DND-41 (cell line): ENCODE measurements at regions not wholly inside any gene's neighbourhood (a gene's known extent, or its start where the extent isn't known, plus 50 kb on each side); places are given as distances from the start of the nearest gene placed in this dataset.

ENCODE experiments used
- ATAC-seq: fragments of 200-7000 bp; cut with Tn5 transposase; 3 replicates; pipeline ENCODE4 v1.9.1; 2021; ENCODE audit warnings: low read depth; ENCODE audit not compliant: insufficient read depth
- DNase-seq: peaks from one replicate; pipeline ENCODE4 v3.0.0-alpha.2; 2020
- H2AFZ ChIP-seq: 2 replicates; pipeline ENCODE4 v1.6.0; 2012; ENCODE audit warnings: low read depth, low read length
- H3K27ac ChIP-seq: 2 replicates; pipeline ENCODE4 v1.5.1; 2012; ENCODE audit warnings: low read length, inconsistent platforms
- H3K27me3 ChIP-seq: fragments of 200-600 bp; sonication (generic); 2 replicates; pipeline ENCODE4 v1.6.0; 2012; ENCODE audit warnings: low read length, mild to moderate bottlenecking, inconsistent platforms; ENCODE audit not compliant: insufficient read depth, poor library complexity
- H3K36me3 ChIP-seq: 2 replicates; pipeline ENCODE4 v1.5.1; 2012; ENCODE audit warnings: low read length, inconsistent platforms; ENCODE audit not compliant: insufficient read depth
- H3K4me1 ChIP-seq: 2 replicates; pipeline ENCODE4 v1.5.1; 2012; ENCODE audit warnings: mild to moderate bottlenecking, low read length; ENCODE audit not compliant: insufficient read depth
- H3K4me2 ChIP-seq: 2 replicates; pipeline ENCODE4 v1.6.0; 2012; ENCODE audit warnings: mild to moderate bottlenecking, moderate library complexity, low read length, inconsistent platforms; ENCODE audit not compliant: insufficient read depth
- H3K4me3 ChIP-seq, 2 experiments: fragments of 200-600 bp in 1 of 2; shearing (Covaris generic) in 1 of 2; 2 replicates each; pipeline ENCODE4 v1.5.1; 2012 to 2016; ENCODE audit warnings: inconsistent platforms in 2 of 2, low read length in 2 of 2, mild to moderate bottlenecking in 2 of 2, low read depth in 1 of 2, moderate library complexity in 1 of 2
- H3K79me2 ChIP-seq: 2 replicates; pipeline ENCODE4 v1.6.0; 2012; ENCODE audit warnings: low read length, inconsistent platforms; ENCODE audit not compliant: insufficient read depth
- H3K9ac ChIP-seq: 2 replicates; pipeline ENCODE4 v1.6.0; 2012; ENCODE audit warnings: low read depth, mild to moderate bottlenecking, inconsistent platforms, low read length, moderate library complexity
- H3K9me3 ChIP-seq: 2 replicates; pipeline ENCODE4 v1.5.1; 2012; ENCODE audit warnings: low read length, moderate library complexity, mild to moderate bottlenecking, inconsistent platforms; ENCODE audit not compliant: insufficient read depth, severe bottlenecking
- H4K20me1 ChIP-seq: 2 replicates; pipeline ENCODE4 v1.6.0; 2012; ENCODE audit warnings: low read length; ENCODE audit not compliant: insufficient read depth
- EZH2 ChIP-seq: IDR thresholded peaks from 3 replicates; pipeline ENCODE4 v1.6.1; 2012; ENCODE audit warnings: borderline replicate concordance, low read depth, mild to moderate bottlenecking, moderate library complexity, low read length, inconsistent platforms; ENCODE audit not compliant: severe bottlenecking
- TF ChIP-seq, protein P1 (sequence below): IDR thresholded peaks from 2 replicates; pipeline ENCODE4 v1.5.1; 2012; ENCODE audit warnings: borderline replicate concordance, low read length, moderate library complexity, mild to moderate bottlenecking; ENCODE audit not compliant: poor library complexity, severe bottlenecking; ENCODE audit errors: extremely low read depth

DNA sequence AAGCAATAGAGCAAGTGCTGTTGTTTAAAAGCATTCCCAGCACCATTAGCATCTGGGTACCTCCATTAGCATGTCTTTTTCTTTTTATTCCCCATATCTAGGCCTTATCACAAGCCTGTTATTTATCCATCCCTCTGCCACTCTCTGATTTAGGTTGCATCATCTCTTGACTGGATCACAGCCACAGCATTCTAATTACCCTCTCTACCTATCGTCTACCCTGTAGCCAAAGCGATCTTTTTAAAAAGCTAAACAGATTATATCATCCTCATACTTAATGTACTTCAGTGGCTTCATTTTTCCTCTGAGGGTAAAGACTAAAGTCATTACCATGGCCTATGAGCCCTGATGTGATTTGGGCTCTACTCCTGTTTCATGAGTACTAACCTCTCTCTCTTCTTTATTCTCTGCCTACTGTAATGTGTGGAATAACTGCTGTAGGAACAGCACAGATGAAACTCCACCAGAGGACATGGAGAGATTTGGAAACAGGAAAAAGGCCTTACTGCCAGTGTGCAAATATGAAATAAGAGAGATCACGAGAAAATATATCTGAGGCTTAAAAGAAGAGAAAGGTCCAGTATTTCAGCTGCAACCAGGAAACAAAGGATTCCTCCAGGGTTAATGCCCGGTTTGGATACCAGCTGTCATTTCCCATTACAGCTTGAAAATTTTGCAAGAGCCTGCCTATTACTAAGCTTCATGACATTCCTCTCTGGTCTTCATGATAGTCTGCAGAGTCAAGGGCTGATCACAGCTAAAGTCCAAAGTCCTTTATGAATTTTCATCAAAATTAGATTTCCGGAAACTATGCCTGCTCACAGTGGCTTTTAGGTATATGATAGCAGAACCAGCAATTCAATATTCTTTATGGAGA lies 422.5 kb upstream of the PDE3A start:
- DNase-seq (no peak), ATAC-seq (no peak)
- no peak overlapping the region for H3K9ac ChIP-seq
- no peak overlapping the region for H3K27ac ChIP-seq
- no peaks in the 10 kb centered on the region for H3K36me3 ChIP-seq
- TF ChIP-seq EZH2: no peak
- TF ChIP-seq, protein P1, sequence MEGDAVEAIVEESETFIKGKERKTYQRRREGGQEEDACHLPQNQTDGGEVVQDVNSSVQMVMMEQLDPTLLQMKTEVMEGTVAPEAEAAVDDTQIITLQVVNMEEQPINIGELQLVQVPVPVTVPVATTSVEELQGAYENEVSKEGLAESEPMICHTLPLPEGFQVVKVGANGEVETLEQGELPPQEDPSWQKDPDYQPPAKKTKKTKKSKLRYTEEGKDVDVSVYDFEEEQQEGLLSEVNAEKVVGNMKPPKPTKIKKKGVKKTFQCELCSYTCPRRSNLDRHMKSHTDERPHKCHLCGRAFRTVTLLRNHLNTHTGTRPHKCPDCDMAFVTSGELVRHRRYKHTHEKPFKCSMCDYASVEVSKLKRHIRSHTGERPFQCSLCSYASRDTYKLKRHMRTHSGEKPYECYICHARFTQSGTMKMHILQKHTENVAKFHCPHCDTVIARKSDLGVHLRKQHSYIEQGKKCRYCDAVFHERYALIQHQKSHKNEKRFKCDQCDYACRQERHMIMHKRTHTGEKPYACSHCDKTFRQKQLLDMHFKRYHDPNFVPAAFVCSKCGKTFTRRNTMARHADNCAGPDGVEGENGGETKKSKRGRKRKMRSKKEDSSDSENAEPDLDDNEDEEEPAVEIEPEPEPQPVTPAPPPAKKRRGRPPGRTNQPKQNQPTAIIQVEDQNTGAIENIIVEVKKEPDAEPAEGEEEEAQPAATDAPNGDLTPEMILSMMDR: no peak
- no peaks in the 10 kb centered on the region for H3K27me3 ChIP-seq
- H2AFZ ChIP-seq: no peak overlapping the region
- H4K20me1 ChIP-seq: no peaks in the 10 kb centered on the region
- no peak overlapping the region for H3K4me3 ChIP-seq
- no peak overlapping the region for H3K4me2 ChIP-seq
- no peaks in the 10 kb centered on the region for H3K9me3 ChIP-seq
- H3K79me2 ChIP-seq: no peaks in the 10 kb centered on the region
- no peaks in the 10 kb centered on the region for H3K4me1 ChIP-seq

DNA sequence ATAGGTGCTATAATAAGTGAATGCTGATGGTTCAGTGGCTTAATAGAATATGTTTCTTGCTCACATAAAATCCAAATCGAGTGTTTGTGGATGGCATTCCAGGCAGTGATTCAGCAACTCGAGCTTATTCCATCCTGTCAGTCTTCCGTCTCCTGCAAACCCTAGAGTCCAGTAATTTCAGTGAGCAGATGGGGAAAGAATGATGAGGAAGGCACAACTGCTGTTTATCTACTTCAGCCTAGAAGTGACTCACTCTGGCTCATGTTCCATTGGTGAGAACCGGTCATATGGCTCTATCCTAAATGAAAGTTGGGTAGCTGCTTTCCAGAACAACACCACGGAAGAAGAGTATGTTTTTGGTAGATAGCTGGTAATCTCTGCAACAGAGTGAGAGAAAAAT lies 421.8 kb upstream of the PDE3A start:
- Histone ChIP-seq H3K9me3 (no peaks in the 10 kb centered on the region), H3K4me1 (no peaks in the 10 kb centered on the region), H3K9ac (no peak overlapping the region), H3K36me3 (no peaks in the 10 kb centered on the region), H3K27me3 (no peaks in the 10 kb centered on the region), H3K79me2 (no peaks in the 10 kb centered on the region), H4K20me1 (no peaks in the 10 kb centered on the region), H2AFZ (no peak overlapping the region), H3K27ac (no peak overlapping the region), H3K4me3 (no peak overlapping the region), H3K4me2 (no peak overlapping the region)
- no peak for ATAC-seq
- TF ChIP-seq, protein P1: no peak
- no peak for TF ChIP-seq EZH2
- no peak for DNase-seq

DNA sequence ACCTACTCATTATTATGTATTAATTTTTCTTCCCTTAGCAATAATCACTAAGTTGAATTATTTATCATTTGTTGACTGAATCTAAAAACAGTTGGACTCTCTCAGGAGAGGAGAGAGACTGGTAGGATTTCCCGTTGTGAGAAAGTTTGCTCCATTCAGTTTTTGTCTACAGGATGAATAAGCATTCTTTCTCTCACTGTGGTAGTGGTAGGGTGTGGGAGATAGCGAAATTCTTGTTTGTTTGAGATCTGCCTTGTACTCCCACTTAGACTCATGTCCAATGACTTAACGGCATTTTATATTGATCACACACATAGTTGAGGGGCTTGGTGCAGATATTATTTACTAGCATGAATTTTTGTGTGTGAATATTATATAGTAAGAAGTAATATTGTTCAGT lies 421.0 kb upstream of the PDE3A start:
- Histone ChIP-seq H3K36me3 (no peaks in the 10 kb centered on the region), H3K4me3 (no peak overlapping the region), H3K27ac (no peak overlapping the region), H2AFZ (no peak overlapping the region), H3K4me2 (no peak overlapping the region), H3K4me1 (no peaks in the 10 kb centered on the region), H3K27me3 (no peaks in the 10 kb centered on the region), H3K9ac (no peak overlapping the region), H3K79me2 (no peaks in the 10 kb centered on the region), H3K9me3 (no peaks in the 10 kb centered on the region), H4K20me1 (no peaks in the 10 kb centered on the region)
- no peak for DNase-seq
- no peak for ATAC-seq
- TF ChIP-seq, protein P1: no peak
- TF ChIP-seq EZH2: no peak
